DMS153 treated with DMSO at 0.1 percent for 48 hours (cell line): ENCODE measurements at regions not wholly inside any gene's neighbourhood (a gene's known extent, or its start where the extent isn't known, plus 50 kb on each side); places are given as distances from the start of the nearest gene placed in this dataset.
"Not testable (repeated sequence)": the region's sequence is repeated elsewhere in the genome, so short reads cannot be mapped to it uniquely, and the experiment has no call there.

Experiments
- DNase-seq: peaks from one replicate; lab custom pipeline; 2025; ENCODE audit not compliant: unreplicated experiment; lab: John Stamatoyannopoulos, UW

- no peak for DNase-seq
Observed at GRCh38 chr4:64737026-64737853, 328.0 kb upstream of the TECRL start.

GRCh38 chr4:64729561-64729960 is 320.3 kb upstream of the TECRL start:
- DNase-seq = no peak

DNA sequence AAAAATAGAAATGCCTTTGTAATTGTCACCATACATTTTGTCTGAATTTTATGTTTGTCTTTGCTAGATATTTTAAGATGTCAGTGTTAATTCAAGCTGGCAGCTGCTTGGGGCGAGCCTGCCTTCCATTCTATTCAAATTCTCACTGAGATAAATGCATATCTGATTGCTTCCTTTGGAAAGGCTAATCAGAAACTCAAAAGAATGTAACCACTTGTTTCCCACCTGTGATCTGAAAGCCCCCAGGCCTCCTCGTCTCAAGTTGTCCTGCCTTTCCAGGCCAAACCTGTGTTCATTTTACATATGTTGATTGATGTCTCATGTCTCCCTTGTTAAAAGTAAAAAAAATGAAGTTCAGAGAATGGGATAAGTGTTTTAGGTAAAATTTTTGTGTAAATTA is 318.7 kb upstream of the TECRL start:
- no peak for DNase-seq

DNA sequence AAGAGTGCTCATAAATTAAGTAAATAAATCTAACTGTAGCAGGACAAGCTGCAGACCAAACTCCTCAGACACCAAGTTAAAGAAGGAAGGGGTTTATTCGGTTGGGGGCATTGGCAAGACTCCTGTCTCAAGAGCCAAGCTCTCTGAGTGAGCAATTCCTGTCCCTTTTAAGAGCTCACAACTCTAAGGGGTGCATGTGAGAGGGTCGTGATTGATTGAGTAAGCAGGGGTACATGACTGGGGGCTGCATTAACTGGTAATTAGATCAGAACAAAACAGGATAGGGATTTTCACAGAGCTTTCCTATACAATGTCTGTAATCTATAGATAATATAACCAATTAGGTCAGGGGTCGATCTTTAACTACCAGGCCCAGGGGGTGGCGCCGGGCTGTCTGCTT is 318.1 kb upstream of the TECRL start:
- DNase-seq = not testable (repeated sequence)

DNA sequence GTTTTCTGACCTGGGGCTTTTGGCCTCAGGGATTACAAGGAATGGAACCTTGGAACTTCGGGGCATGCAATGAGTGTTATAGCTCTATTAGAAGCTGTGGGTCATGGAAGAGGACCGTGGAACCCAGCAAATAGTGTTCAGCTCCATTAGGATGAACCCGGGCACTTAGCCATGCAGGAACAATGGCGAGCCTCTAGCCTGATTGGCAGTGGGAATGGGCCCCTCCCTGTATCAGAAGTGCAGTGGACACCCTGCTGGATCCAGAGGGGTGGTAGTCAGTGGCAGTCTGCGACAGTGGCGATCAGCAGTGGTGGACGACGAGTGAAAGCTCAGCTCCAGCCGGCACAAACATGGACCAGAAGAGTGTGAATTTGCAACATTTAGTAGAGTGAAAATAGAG is 315.4 kb upstream of the TECRL start:
- DNase-seq = no peak

DNA sequence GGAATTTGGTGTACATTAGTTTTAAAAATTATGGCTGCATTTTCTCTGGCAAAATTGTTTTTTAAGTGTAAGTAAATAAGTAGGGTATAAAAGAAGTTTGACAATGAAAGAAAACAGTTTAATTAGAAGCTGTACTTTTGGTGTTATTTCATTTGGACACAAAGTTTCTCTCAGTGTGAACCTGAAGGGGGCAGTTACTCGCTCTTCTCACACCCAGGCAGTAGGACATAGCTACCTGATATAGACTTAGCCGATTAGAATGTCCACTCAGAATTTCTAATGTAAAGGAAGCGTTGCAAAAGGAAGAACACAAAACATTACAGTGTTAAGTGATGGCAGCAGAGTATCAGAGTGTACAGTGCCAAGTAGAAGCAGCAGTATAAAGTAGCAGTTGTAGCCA is 311.9 kb upstream of the TECRL start:
- no peak for DNase-seq

DNA sequence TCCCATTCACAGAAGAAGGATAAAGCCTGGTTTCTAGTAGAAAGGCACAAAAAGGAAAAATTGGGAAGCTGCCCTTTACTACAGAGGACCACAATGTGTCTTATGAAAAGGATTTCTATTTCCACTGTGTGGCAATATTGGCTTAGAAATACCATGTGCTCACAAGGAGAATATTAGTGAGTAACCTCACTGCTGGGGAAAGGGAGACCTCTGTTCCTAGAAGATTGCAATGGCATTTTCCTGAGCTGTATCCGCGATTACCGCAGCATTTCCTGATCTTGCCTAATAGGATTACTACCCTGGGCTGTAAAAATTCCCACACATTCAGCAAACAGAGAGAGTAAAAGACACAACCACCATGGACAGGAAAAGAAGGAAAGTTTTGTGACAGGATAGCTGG is 308.8 kb upstream of the TECRL start:
- no peak for DNase-seq

- no peak for DNase-seq
Observed at GRCh38 chr4:64715741-64716140, 306.5 kb upstream of the TECRL start.

DNA sequence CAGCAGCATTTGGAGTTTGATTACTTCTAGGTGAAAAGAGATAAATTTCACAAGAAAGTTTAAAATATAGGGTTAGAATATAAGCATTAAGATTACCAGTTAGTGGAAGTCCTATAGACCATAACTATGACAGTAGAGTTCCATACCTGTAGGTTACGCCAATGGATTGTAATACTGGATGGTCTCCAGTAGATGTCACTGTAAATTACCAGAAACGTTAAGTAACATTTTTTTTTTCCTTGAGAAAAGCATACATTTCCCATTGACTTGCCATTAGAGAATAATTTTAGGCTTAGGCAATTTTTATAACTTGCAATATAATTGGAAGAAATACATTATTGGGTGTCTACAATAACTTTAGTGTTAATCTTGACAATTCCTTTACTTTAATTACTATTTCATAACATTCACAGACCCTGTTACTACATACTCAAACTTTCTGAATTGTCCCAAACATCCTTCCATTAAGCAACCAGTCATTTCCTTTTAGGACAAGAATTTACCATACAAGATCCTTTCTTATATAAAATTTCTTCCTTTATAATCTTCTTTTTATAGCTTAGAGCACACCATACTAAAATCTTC is 304.1 kb upstream of the TECRL start:
- DNase-seq = peak; percentile 16

- no peak for DNase-seq
Observed at GRCh38 chr4:64712590-64712989, 303.3 kb upstream of the TECRL start.

DNA sequence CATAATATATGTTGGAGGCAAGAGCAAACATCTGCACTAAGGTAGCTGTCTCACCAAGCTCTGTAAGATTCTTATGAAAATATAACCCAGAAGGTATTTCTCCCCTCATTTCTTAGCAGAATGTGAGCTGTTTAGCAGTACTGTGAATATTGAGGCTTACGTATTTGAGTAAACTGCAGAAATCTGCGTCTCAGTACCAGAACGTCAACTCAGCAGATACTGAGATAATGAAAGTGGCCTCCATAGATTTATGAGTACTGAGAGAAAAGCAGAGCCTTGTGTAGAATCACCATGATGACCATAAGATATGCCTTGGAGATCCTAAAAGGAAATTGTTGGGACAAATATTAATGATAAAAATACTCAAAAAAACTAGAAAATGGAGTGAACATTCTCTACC is 296.7 kb upstream of the TECRL start:
- DNase-seq = no peak

GRCh38 chr4:64698171-64698570 is 288.9 kb upstream of the TECRL start:
- no peak for DNase-seq

DNA sequence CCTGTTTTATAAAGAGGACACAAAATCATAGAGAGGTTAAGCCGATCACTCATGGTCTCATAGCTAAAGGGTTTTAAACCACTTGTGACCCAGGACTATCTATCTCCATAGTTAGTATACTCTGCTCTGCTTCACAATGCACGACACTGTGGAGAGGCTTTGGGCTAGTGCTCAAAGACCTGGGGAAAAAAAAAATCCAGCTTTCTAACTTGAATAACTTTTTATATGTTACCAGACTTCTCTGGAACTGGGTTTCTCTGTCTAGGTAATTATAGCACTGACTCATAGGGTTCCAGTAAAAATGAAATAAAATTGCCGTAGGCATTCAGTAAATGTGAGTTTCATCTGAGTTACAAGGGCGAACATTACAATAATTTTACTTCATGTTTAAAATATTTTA is 273.7 kb upstream of the TECRL start:
- DNase-seq = no peak

DNA sequence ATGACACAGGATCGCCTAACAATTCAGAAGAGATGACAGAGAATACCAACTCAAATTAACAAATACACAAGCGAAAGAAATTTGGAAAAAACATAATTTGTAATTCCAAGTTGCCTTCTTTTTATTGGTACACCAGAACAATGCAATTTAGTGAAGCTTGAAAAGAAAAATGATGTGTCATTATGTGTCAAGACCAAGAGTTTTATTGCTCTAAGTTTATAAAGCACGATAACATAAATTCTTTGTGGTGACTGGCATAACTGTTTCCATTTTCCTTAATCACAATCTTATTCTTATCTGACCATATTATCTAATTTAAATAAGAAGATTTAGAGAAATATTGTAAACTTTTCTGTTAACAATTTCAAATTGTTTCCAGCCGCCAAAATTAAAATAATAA is 273.2 kb upstream of the TECRL start:
- no peak for DNase-seq

DNA sequence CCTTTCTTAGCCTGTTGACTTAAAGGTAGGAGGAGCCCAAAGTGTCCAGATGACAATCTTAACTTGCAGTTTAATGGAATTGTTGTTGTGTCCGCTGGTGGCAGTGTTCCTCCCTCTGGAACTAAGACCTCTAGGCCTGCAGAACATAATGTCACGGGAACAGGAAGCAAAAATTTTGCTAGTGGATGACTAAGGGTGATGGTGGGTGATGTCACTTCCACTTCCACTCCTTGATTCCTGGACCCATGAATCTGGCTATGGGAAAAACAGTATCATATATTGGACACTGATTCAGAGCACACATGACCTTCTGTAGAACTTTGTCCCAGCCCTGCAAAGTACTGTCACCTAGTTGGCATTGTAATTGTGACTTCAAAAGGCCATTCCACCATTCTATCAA is 263.9 kb upstream of the TECRL start:
- not testable (repeated sequence) for DNase-seq

GRCh38 chr4:64670647-64671046 is 261.4 kb upstream of the TECRL start:
- no peak for DNase-seq

DNA sequence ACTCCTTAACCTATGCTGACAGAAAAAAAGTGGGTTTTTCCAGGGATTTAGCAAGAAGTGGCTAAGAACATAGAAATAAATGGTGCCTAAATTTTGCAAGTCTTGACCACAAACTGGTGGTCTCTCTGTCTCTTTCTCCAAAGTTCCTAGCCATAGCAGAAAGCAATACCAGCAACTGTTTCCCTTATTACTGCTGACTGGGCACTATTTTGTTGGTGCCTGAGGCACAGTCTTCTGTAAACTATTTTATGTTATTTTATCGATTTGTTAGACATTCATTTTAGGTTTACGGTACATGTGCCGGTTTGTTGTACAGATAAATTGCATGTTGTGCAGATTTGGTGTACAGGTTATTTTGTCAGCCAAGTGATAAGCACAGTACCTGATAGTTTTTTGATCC is 234.6 kb upstream of the TECRL start:
- DNase-seq = no peak

- DNase-seq = no peak
Observed at GRCh38 chr4:64642936-64643335, 233.7 kb upstream of the TECRL start.

DNA sequence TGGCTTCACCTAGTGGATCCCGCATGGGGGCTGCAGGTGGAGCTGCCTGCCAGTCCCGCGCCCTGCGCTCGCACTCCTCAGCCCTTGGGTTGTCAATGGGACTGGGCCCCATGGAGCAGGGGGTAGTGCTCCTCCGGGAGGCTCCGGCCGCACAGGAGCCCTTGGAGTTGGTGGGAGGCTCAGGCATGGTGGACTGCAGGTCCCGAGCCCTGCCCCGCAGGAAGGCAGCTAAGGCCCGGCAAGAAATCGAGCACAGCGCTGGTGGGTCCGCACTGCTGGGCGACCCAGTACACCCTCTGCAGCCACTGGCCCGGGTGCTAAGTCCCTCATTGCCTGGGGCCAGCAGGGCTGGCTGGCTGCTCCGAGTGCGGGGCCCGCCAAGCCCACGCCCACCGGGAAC is 231.2 kb upstream of the TECRL start:
- DNase-seq = not testable (repeated sequence)

GRCh38 chr4:64625438-64625837 is 216.2 kb upstream of the TECRL start:
- no peak for DNase-seq

DNA sequence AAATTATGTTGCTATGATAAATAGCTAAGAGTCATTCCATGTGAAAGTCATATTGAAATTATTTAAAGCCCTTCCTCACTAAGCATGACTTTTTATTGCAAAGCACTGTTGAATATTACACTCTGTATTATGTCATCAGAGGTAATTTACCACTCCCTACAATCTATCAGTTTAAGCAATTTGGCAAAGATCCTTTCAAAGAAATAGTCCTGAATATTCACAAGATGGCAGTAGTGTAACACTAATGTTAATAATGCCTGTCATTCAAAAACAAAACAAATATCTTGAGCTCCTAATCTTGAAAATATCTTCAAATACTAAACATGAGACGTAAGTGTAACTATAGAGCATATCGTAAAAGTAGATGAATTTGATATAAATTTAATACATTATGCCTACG is 208.6 kb upstream of the TECRL start:
- DNase-seq = peak; percentile 8

GRCh38 chr4:64614276-64614675 is 205.0 kb upstream of the TECRL start:
- DNase-seq = no peak

GRCh38 chr4:64613046-64613445 is 203.8 kb upstream of the TECRL start:
- DNase-seq = no peak
